Body of pancreas (tissue), 4 donors: ENCODE measurements at regions not wholly inside any gene's neighbourhood (a gene's known extent, or its start where the extent isn't known, plus 50 kb on each side); places are given as distances from the start of the nearest gene placed in this dataset.

Source experiments
- CTCF ChIP-seq, 7 experiments: fragments of 450-650 bp in 4 of 7; fragments of 200-600 bp in 3 of 7; sonication (generic) in 3 of 7; IDR thresholded peaks; one replicate each; pipeline ENCODE4 v1.5.1; 2016 to 2019; ENCODE audit warnings: antibody characterized with exemption in 7 of 7
- POLR2A ChIP-seq, 3 donors: fragments of 450-650 bp; IDR thresholded peaks; one replicate each; pipeline ENCODE4 v1.6.1; 2016; ENCODE audit warnings: antibody characterized with exemption in 3 of 3, mild to moderate bottlenecking in 2 of 3

DNA sequence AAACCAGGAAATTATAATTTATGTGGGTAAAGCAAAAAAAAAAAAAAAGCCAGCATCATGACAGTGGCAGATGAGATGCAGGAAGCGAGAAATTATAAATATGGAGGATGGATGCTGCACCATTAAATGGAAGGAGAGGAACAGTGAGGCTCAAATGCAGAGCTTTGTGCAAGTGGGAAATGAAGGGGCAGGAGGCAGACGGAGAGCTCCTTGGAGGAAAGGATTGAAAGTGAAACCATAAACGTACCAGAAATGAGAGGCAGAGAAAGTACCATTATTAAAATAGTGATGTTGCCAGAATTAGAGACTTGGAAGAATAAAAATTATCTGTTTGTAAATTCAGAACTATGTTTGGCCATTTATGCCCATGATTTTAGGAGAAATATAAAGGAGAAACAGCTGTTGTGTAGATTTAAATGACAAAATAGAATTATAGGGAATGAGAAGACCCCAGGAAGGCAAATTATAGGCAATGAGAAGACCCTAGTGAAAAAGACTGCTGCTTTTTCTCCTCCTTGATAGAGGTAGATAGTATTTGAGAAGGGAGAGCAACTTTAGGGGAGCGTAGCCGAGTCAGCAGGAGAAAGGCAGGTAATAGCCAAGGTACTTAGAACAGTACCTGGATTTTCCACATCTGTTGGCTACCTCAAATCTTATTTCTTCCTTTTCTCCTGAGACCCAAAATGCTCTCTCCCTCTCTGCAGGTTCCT lies 341.0 kb upstream of the CD180 start:
- no peak for TF ChIP-seq CTCF (IDR thresholded peaks at IDR 0.05)
- TF ChIP-seq POLR2A (IDR thresholded peaks at IDR 0.05): no peak
